WTC11 (cell line): ENCODE measurements at regions not wholly inside any gene's neighbourhood (a gene's known extent, or its start where the extent isn't known, plus 50 kb on each side); places are given as distances from the start of the nearest gene placed in this dataset.
A peak's percentile ranks its signal among the peaks of the same experiment; 100 is the strongest.

Experiments
- ATAC-seq: fragments of 200-7000 bp; cut with Tn5 transposase; 2 replicates; pipeline ENCODE4 v1.10.0; 2021; ENCODE audit warnings: mild to moderate bottlenecking, moderate library complexity
- CTCF ChIA-PET: fragments of 300-600 bp; sonication (Branson Sonifier 250); formaldehyde crosslinking; loops from one replicate; lab custom pipeline; 2021; ENCODE audit warnings: antibody characterized with exemption; lab: Charles Lee
- POLR2A ChIA-PET: fragments of 350-600 bp; sonication (Branson Sonifier 250); formaldehyde crosslinking; loops from one replicate; lab custom pipeline; 2021; ENCODE audit warnings: antibody characterized with exemption; lab: Charles Lee
- DNase-seq: peaks from one replicate; pipeline ENCODE4 v3.0.0; 2021; ENCODE audit warnings: low spot score
- H3K27ac Mint-ChIP-seq: 2 replicates; pipeline ENCODE4 v1.8.0; 2021; ENCODE audit warnings: mixed read lengths
- H3K27me3 Mint-ChIP-seq: 2 replicates; pipeline ENCODE4 v1.8.0; 2021; ENCODE audit warnings: low read depth, mild to moderate bottlenecking, moderate library complexity, mixed read lengths
- H3K36me3 Mint-ChIP-seq: 2 replicates; pipeline ENCODE4 v1.8.0; 2021; ENCODE audit warnings: mixed read lengths
- H3K4me1 Mint-ChIP-seq: 2 replicates; pipeline ENCODE4 v1.8.0; 2022; ENCODE audit warnings: mixed read lengths
- H3K4me3 Mint-ChIP-seq: 2 replicates; pipeline ENCODE4 v1.8.0; 2021; ENCODE audit warnings: mild to moderate bottlenecking, moderate library complexity, mixed read lengths
- H3K9me3 Mint-ChIP-seq: 2 replicates; pipeline ENCODE4 v1.8.0; 2021; ENCODE audit warnings: mixed read lengths
- ATF3 ChIP-seq: sonication (generic); formaldehyde crosslinking; conservative IDR thresholded peaks from 2 replicates; pipeline ENCODE4 v1.8.1; 2022; ENCODE audit warnings: mild to moderate bottlenecking, missing genetic modification reagents
- EMX1 ChIP-seq: fragments of 250-450 bp; sonication (Bioruptor Pico); IDR thresholded peaks from 2 replicates; pipeline ENCODE4 v1.8.0; 2021; ENCODE audit warnings: mild to moderate bottlenecking
- GABPB1 ChIP-seq: sonication (generic); formaldehyde crosslinking; IDR thresholded peaks from 2 replicates; pipeline ENCODE4 v1.8.1; 2023; ENCODE audit warnings: mild to moderate bottlenecking, missing genetic modification reagents
- GRHL2 ChIP-seq: fragments of 250-450 bp; sonication (Bioruptor Pico); IDR thresholded peaks from 2 replicates; pipeline ENCODE4 v1.8.0; 2022; ENCODE audit warnings: mild to moderate bottlenecking, moderate library complexity; ENCODE audit not compliant: insufficient replicate concordance, severe bottlenecking
- HMGA2 ChIP-seq: fragments of 250-450 bp; sonication (Bioruptor Pico); IDR thresholded peaks from 2 replicates; pipeline ENCODE4 v1.4.0; 2021; ENCODE audit warnings: mild to moderate bottlenecking, moderate library complexity
- MLX ChIP-seq: sonication (generic); formaldehyde crosslinking; IDR thresholded peaks from 2 replicates; pipeline ENCODE4 v1.8.1; 2023; ENCODE audit warnings: mild to moderate bottlenecking, missing genetic modification reagents, moderate library complexity
- MXD4 ChIP-seq: fragments of 250-450 bp; sonication (Bioruptor Pico); IDR thresholded peaks from 2 replicates; pipeline ENCODE4 v1.8.0; 2021; ENCODE audit warnings: mild to moderate bottlenecking, moderate library complexity, borderline replicate concordance
- NFYB ChIP-seq: sonication (generic); formaldehyde crosslinking; conservative IDR thresholded peaks from 2 replicates; pipeline ENCODE4 v1.8.0; 2022; ENCODE audit warnings: low read depth, missing genetic modification reagents
- NR2C2 ChIP-seq: sonication (generic); formaldehyde crosslinking; IDR thresholded peaks from 2 replicates; pipeline ENCODE4 v1.8.0; 2022; ENCODE audit warnings: mild to moderate bottlenecking, missing genetic modification reagents
- PREB ChIP-seq: sonication (generic); formaldehyde crosslinking; IDR thresholded peaks from 2 replicates; pipeline ENCODE4 v1.8.1; 2022; ENCODE audit warnings: mild to moderate bottlenecking, missing genetic modification reagents, moderate library complexity, borderline replicate concordance
- SMAD3 ChIP-seq: sonication (generic); formaldehyde crosslinking; IDR thresholded peaks from 2 replicates; pipeline ENCODE4 v1.8.0; 2022; ENCODE audit warnings: missing genetic modification reagents, mild to moderate bottlenecking, borderline replicate concordance
- SMAD4 ChIP-seq: sonication (generic); formaldehyde crosslinking; IDR thresholded peaks from 2 replicates; pipeline ENCODE4 v1.8.0; 2022; ENCODE audit warnings: mild to moderate bottlenecking, missing genetic modification reagents
- ZNF532 ChIP-seq: fragments of 250-450 bp; sonication (Bioruptor Pico); IDR thresholded peaks from 2 replicates; pipeline ENCODE4 v1.9.0; 2021; ENCODE audit warnings: mild to moderate bottlenecking, borderline replicate concordance
- TF ChIP-seq, protein P1 (sequence below): sonication (generic); formaldehyde crosslinking; IDR thresholded peaks from 2 replicates; pipeline ENCODE4 v1.8.1; 2023; ENCODE audit warnings: mild to moderate bottlenecking, missing genetic modification reagents, moderate library complexity
- TF ChIP-seq, protein P2 (sequence below): sonication (generic); formaldehyde crosslinking; IDR thresholded peaks from 2 replicates; pipeline ENCODE4 v1.8.1; 2023; ENCODE audit warnings: mild to moderate bottlenecking, moderate library complexity, missing genetic modification reagents

GRCh38 chr21:18987520-18988026 is 584.0 kb upstream of the TMPRSS15 start:
- H3K4me1 Mint-ChIP-seq, result peaks cover 3% of the 10 kb centered on the region; the same call in 1 of the 2 replicates
- peaks cover 12% of the 10 kb centered on the region for H3K36me3 Mint-ChIP-seq
- CTCF ChIA-PET, result no interaction called here
- peaks cover 34% of the 10 kb centered on the region for H3K9me3 Mint-ChIP-seq
- DNase-seq (peak; percentile 20), ATAC-seq (peak; percentile 60)
- H3K27ac Mint-ChIP-seq, result no peak overlapping the region
- H3K4me3 Mint-ChIP-seq, result no peak overlapping the region
- TF ChIP-seq EMX1 (CRISPR knock-in tag) (no peak), NR2C2 (CRISPR knock-in tag) (no peak), SMAD3 (CRISPR knock-in tag) (no peak)
- POLR2A ChIA-PET, result no interaction called here
- H3K27me3 Mint-ChIP-seq, result no peaks in the 10 kb centered on the region

GRCh38 chr21:18989953-18990495 is 586.4 kb upstream of the TMPRSS15 start:
- DNase-seq (no peak), ATAC-seq (no peak)
- POLR2A ChIA-PET, result no interaction called here
- Mint-ChIP-seq H3K4me1 (peaks cover 3% of the 10 kb centered on the region; the same call in 1 of the 2 replicates), H3K27ac (no peak overlapping the region), H3K36me3 (peaks cover 2% of the 10 kb centered on the region; the same call in 1 of the 2 replicates)
- no peak for TF ChIP-seq NFYB
- TF ChIP-seq GABPB1 (CRISPR knock-in tag), result no peak
- TF ChIP-seq, protein P1, sequence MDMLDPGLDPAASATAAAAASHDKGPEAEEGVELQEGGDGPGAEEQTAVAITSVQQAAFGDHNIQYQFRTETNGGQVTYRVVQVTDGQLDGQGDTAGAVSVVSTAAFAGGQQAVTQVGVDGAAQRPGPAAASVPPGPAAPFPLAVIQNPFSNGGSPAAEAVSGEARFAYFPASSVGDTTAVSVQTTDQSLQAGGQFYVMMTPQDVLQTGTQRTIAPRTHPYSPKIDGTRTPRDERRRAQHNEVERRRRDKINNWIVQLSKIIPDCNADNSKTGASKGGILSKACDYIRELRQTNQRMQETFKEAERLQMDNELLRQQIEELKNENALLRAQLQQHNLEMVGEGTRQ (CRISPR knock-in tag), result no peak
- TF ChIP-seq MXD4, result no peak
- no peak for TF ChIP-seq ATF3 (CRISPR knock-in tag)
- no peak for TF ChIP-seq GRHL2
- no peak for TF ChIP-seq SMAD4 (CRISPR knock-in tag)
- no peak for TF ChIP-seq PREB (CRISPR knock-in tag)
- TF ChIP-seq, protein P2, sequence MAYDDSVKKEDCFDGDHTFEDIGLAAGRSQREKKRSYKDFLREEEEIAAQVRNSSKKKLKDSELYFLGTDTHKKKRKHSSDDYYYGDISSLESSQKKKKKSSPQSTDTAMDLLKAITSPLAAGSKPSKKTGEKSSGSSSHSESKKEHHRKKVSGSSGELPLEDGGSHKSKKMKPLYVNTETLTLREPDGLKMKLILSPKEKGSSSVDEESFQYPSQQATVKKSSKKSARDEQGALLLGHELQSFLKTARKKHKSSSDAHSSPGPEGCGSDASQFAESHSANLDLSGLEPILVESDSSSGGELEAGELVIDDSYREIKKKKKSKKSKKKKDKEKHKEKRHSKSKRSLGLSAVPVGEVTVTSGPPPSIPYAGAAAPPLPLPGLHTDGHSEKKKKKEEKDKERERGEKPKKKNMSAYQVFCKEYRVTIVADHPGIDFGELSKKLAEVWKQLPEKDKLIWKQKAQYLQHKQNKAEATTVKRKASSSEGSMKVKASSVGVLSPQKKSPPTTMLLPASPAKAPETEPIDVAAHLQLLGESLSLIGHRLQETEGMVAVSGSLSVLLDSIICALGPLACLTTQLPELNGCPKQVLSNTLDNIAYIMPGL (CRISPR knock-in tag), result no peak
- TF ChIP-seq ZNF532, result no peak
- TF ChIP-seq, all 79 proteins: peak for 0
- CTCF ChIA-PET, result no interaction called here
- Mint-ChIP-seq H3K9me3 (peaks cover 23% of the 10 kb centered on the region), H3K4me3 (no peak overlapping the region), H3K27me3 (no peaks in the 10 kb centered on the region)

- no peak overlapping the region for H3K27ac Mint-ChIP-seq
- no peak overlapping the region for H3K4me3 Mint-ChIP-seq
- H3K27me3 Mint-ChIP-seq, result no peaks in the 10 kb centered on the region
- POLR2A ChIA-PET, result no interaction called here
- H3K36me3 Mint-ChIP-seq, result peaks cover 4% of the 10 kb centered on the region; the same call in 1 of the 2 replicates
- TF ChIP-seq HMGA2 (CRISPR knock-in tag) (peak; percentile 96), MLX (CRISPR knock-in tag) (no peak)
- no peak for ATAC-seq
- CTCF ChIA-PET, result no interaction called here
- peaks cover 3% of the 10 kb centered on the region; the same call in 1 of the 2 replicates for H3K4me1 Mint-ChIP-seq
- DNase-seq, result no peak
- peaks cover 20% of the 10 kb centered on the region for H3K9me3 Mint-ChIP-seq
Observed at GRCh38 chr21:18991846-18992245, 588.3 kb upstream of the TMPRSS15 start.
